ENCODE measurements at regions not wholly inside any gene's neighbourhood (a gene's known extent, or its start where the extent isn't known, plus 50 kb on each side); places are given as distances from the start of the nearest gene placed in this dataset.

GRCh38 chr16:10335681-10336080 is 50.2 kb upstream of the ATF7IP2 start:
- Histone ChIP-seq H3K27me3 (ENCODE audit: insufficient read depth, poor library complexity, severe bottlenecking) (no peaks in the 10 kb centered on the region), H3K27ac (replicated peaks) (no peak overlapping the region), H3K4me3 (replicated peaks; ENCODE audit: insufficient read depth, low read length) (no peak overlapping the region)
- DNase-seq (ENCODE audit: low read depth in 1 of 2, low spot score in 1 of 2), result no peak
- no peak for TF ChIP-seq REST (IDR thresholded peaks at IDR 0.05; ENCODE audit: insufficient replicate concordance, low read depth)
- no peak for TF ChIP-seq CTCF (IDR thresholded peaks at IDR 0.05; ENCODE audit: insufficient read depth, low read length)
- TF ChIP-seq SPI1 (IDR thresholded peaks at IDR 0.05; ENCODE audit: borderline replicate concordance, low read depth), result no peak
- no peak for TF ChIP-seq GABPA (IDR thresholded peaks at IDR 0.05; ENCODE audit: low read depth)
- no peak for TF ChIP-seq POLR2AphosphoS5 (IDR thresholded peaks at IDR 0.05; ENCODE audit: low read depth)
